Lower leg skin (tissue), 4 donors: ENCODE measurements at regions not wholly inside any gene's neighbourhood (a gene's known extent, or its start where the extent isn't known, plus 50 kb on each side); places are given as distances from the start of the nearest gene placed in this dataset.

ENCODE experiments used
- DNase-seq, 2 donors: peaks; one replicate each; pipeline ENCODE4 v3.0.0-alpha.2; 2019; ENCODE audit warnings: low spot score in 2 of 2
- H3K4me3 ChIP-seq: fragments of 200-600 bp; sonication (generic); 2 replicates; pipeline ENCODE4 v1.5.1; 2017; ENCODE audit warnings: mild to moderate bottlenecking, low read depth; ENCODE audit not compliant: poor library complexity, severe bottlenecking
- CTCF ChIP-seq, 3 donors: fragments of 450-650 bp; IDR thresholded peaks; one replicate each; pipeline ENCODE4 v1.5.1; 2016; ENCODE audit warnings: antibody characterized with exemption in 3 of 3, mild to moderate bottlenecking in 3 of 3, moderate library complexity in 2 of 3
- POLR2A ChIP-seq, 2 donors: fragments of 450-650 bp; IDR thresholded peaks; one replicate each; pipeline ENCODE4 v1.6.1; 2016 to 2017; ENCODE audit warnings: antibody characterized with exemption in 2 of 2, mild to moderate bottlenecking in 1 of 2, moderate library complexity in 1 of 2
- WGBS, 2 donors: methylation state at CpG; one replicate each; pipeline ENCODE4 v1.1.5; 2018; 5-methylcytosine and 5-hydroxymethylcytosine counted together
- intact Hi-C: fragments of 100-400 bp; cut with DNase I; formaldehyde crosslinking; loops from one replicate; pipeline ENCODE4 v1.15.0; 2023; ENCODE audit warnings: low total_unique reads

GRCh38 chr20:39910536-39910935 is 778.5 kb downstream of the MAFB start:
- intact Hi-C loops = no loop called here
- H3K4me3 ChIP-seq = no peak overlapping the region
- TF ChIP-seq POLR2A (IDR thresholded peaks at IDR 0.05) = no peak
- no peak for TF ChIP-seq CTCF (IDR thresholded peaks at IDR 0.05)
- DNase-seq = peak in 1 of 2 donors; percentile 88
- whole genome bisulfite sequencing, 2 donors = 80% methylated on average over 2 of the region's 2 CpGs

DNA sequence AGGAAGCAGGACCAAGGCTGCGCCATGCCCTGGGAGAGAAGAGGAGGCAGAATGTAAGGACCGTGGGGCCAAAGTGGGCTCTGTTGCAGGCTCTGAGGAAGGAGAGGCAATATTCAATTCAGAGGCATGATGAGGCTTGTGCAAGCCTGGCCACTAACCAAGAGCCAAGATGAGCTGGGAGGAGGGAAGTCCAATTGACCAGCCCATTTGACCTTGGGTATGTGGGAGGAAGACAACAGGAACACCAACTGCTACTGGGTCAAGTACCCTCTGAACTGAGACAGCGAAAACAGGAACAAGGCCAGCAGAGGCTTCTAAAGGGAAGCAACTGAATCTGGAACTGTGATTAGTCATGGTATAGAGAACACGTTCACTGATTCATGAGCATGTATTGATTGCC is 779.6 kb downstream of the MAFB start:
- no peak for TF ChIP-seq POLR2A (IDR thresholded peaks at IDR 0.05)
- no peak for TF ChIP-seq CTCF (IDR thresholded peaks at IDR 0.05)
- no peak overlapping the region for H3K4me3 ChIP-seq
- WGBS, 2 donors = 69 to 76% methylated on average over 4 of the region's 4 CpGs
- DNase-seq = peak in 1 of 2 donors; percentile 49
- intact Hi-C loops = no loop called here

DNA sequence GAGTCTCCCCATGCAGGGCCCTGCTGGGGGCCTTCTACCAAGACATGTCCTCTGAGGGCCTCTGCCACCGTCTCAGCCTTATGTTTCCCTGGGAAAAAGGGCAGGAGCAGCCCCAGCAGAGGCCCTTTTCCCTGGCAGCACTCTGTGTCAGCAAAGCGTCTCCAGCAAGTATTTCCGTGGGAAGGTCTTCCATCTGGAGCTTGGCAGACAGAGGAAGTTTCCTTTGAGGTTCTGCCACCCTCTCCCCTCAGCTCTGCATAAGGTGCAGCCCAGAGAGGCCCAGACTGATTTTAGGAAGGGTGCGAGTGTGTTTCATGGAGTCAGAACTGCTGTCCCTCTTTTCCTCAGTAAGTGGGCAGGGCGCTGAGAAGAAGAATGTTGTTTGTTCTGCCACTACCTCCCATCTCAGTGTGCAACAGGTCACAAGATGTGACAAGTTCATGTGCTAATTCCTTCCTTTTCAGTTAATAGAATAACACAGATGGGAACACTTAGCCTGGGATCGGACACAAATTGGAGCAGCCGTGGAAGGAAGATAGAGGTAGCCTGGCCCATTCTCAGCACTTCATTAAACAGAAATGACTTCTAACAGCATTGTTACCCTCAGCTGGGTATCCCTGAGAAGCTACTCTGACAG is 784.4 kb downstream of the MAFB start:
- 65% methylated on average over 7 of the region's 7 CpGs for WGBS, 2 donors

DNA sequence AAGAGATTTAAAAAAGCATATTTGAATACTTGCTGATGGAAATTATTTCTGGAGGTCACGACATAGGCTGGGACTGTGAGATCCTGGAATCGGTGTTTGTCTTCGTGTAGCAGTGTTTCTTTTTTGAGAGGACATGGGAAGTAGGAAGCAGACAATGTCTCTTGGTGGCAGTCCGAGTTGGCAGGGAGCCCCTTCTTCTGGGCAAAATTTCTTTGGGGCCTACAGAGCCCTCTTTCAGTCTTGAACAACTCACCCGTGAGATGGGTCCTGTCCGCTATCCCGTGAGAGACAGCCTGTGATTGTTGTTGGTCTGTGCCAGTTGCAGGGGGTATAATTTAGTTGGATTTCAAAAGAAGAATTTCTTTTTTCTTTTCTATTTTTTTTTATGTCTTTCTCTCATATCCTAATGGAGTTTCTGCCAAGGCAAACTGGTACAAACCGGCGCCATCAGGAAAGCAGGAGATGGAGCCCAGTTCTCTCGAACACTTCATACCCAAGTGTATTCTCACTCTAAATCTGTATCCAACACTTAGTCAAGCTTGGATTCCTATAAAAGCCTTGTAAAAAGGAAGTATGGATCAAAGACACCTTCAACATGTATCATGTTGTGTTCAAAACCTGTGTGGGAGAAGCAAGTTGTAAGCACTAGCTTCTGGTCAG is 785.1 kb downstream of the MAFB start:
- no peak overlapping the region for H3K4me3 ChIP-seq
- no peak for DNase-seq
- WGBS, 2 donors = 81 to 86% methylated on average over 10 of the region's 10 CpGs
- TF ChIP-seq POLR2A (IDR thresholded peaks at IDR 0.05) (no peak), CTCF (IDR thresholded peaks at IDR 0.05) (no peak)
- intact Hi-C loops = no loop called here

More for the DNA sequence above, 784.4 kb downstream of the MAFB start:
- peak in 1 of 2 donors; percentile 44 for DNase-seq
- TF ChIP-seq CTCF (IDR thresholded peaks at IDR 0.05) = no peak
- TF ChIP-seq POLR2A (IDR thresholded peaks at IDR 0.05) = no peak
- no peak overlapping the region for H3K4me3 ChIP-seq
- intact Hi-C loops = no loop called here

GRCh38 chr20:39899881-39900280 is 789.2 kb downstream of the MAFB start:
- DNase-seq = no peak
- intact Hi-C loops = no loop called here
- H3K4me3 ChIP-seq = no peak overlapping the region
- WGBS, 2 donors = 85 to 94% methylated on average over 1 of the region's 1 CpG
- TF ChIP-seq POLR2A (IDR thresholded peaks at IDR 0.05) (no peak), CTCF (IDR thresholded peaks at IDR 0.05) (no peak)
